GM21825 (cell line): ENCODE measurements at regions not wholly inside any gene's neighbourhood (a gene's known extent, or its start where the extent isn't known, plus 50 kb on each side); places are given as distances from the start of the nearest gene placed in this dataset.
"Not testable (repeated sequence)": the region's sequence is repeated elsewhere in the genome, so short reads cannot be mapped to it uniquely, and the experiment has no call there.

ENCODE experiments used
- ATAC-seq: cut with Tn5 transposase; IDR thresholded peaks from one replicate; pipeline ENCODE4 v1.9.1; 2021; ENCODE audit warnings: mild to moderate bottlenecking, moderate library complexity; ENCODE audit not compliant: unreplicated experiment

- no peak for ATAC-seq
These were observed 354.6 kb downstream of the LRRC70 start for GRCh38 chr5:62933261-62933660.

DNA sequence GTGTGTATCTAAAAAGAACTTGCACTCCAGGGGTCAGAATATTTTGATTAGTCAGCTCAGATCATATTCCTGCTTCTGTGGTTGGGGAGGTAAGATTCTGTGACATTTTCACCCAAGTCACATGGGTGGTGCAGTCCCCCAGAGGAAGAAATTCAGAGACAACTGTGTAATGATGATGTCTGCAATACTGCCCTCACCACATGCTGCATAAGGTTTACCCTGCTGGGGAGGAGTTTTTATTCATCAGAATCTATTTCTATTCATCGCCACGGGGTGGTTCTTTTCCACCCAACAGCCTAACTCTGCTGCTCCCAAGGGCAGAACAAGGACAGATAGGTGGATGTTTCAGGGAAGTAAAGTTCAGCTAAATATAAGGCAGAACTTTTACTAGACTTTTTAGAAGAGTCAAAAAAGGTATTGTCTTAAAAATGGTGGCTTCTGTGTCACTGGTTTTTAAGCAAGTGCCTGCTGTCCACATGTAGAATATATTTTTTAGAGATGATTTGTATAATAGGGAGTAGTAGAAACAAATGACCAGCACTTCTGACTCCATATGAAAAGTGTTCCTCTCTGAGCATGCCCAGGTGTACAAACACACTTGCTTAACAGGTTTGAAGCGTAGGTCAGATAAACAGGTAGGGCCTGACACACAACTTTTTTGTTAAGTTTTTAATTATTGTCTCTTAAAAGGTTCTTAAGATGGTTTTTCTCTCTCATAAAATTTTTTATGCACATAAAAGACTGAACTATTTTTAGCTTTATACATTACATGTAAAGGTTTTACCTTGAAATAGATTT, 352.7 kb downstream of the LRRC70 start:
- no peak for ATAC-seq

DNA sequence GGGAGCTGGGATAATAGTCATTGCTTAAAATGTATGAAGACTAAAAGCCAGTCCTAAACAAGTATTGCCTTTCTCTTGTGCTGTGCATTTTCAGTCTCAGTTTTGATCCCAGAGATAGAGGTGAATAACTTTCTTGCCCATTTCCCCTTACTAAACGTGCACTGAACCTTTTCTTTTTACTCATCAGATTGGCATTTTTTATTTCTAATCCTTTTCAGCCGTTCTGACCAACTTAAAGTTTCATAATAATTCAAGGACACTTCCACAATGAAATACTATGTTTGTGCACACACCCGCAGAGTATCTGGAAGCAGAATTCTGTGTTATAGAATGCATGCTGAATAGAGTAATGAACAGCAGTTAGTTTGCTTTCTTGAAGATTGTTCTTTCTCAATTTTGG, 343.6 kb downstream of the LRRC70 start:
- no peak for ATAC-seq

GRCh38 chr5:62920856-62921255, 342.2 kb downstream of the LRRC70 start:
- no peak for ATAC-seq

DNA sequence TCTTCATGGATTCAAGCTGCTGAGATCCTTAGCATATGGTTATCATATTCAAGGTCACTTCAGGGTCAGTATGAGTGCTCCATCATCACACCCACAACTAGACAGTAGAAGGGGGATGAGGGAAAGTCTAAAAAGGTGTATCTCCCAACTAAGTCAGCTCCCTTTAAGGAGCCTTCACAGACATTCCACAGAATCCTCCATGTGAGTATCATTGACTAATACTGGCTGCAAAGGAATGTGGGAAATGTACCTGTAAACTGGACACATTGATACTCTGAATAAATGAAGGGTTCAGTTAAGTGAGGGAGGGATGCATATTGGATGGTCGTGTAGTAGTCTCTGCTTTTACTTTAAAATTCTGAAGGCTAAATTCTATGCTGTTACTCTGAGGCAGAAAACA, 330.7 kb downstream of the LRRC70 start:
- no peak for ATAC-seq

GRCh38 chr5:62902126-62902525, 323.5 kb downstream of the LRRC70 start:
- no peak for ATAC-seq

DNA sequence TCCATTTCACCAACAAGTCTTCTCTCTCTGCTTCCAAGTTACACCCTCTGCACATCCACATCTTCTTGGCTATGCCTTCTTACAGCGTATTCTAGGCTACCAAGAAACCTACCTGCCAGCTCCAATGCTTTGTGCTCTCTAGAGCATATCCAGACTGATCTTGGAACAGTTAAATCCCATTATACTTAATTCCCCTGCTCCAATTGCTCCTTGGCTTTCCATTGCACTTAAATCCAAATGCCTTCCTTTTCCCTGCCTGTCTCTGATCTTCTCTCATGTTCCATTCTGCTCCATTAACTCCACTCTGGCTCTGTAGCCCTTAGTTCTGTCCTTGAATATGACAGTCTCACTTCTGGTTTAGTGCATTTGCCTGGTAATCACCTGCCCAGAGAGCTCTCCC, 322.4 kb downstream of the LRRC70 start:
- no peak for ATAC-seq

DNA sequence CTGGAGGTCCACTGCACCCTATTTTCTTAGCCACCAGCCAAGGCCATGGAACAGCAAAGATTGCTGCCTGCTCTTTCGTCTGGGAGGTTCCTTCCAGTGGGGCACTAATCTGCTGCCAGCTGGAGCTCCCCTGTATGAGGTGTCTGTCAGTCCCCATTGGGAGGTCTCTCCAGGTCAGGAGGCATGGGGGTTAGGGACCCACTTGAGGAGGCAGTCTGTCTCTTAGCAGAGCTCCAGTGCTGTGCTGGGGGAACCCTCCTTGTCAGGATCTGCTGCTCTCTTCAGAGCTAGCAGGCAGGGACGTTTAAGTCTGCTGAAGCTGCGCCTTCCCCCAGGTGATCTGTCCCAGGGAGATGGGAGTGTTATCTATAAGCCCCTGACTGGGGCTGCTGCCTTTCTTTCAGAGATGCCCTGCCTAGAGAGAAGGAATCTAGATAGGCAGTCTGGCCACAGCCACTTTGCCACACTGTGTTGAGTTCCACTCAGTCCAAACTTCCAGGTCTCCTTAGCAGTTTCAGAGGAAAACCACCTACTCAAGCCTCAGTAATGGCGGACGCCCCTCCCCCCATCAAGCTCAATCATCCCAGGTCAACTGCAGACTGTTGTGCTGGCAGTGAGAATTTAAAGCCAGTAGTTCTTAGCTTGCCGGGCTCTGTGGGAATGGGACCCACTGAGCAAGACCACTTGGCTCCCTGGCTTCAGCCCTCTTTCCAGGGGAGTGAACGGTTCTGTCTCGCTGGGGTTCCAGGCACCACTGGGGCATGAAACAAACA, 317.7 kb downstream of the LRRC70 start:
- no peak for ATAC-seq

GRCh38 chr5:62886603-62887315, 308.1 kb downstream of the LRRC70 start:
- ATAC-seq, result no peak

DNA sequence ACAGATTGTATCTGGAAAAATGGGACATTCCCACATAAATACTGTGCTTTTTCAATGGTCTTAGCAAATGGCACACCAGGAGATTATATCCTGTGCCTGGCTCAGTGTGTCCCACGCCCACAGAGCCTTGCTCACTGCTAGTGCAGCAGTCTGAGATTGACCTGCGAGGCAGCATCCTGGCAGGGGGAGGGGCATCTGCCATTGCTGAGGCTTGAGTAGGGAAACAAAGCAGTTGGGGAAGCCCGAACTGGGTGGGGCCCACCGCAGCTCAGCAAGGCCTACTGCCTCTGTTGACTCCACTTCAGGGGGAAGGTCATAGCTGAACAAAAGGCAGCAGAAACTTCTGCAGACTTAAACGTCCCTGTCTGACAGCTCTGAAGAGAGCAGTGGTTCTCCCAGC, 258.7 kb downstream of the LRRC70 start:
- ATAC-seq, result not testable (repeated sequence)

DNA sequence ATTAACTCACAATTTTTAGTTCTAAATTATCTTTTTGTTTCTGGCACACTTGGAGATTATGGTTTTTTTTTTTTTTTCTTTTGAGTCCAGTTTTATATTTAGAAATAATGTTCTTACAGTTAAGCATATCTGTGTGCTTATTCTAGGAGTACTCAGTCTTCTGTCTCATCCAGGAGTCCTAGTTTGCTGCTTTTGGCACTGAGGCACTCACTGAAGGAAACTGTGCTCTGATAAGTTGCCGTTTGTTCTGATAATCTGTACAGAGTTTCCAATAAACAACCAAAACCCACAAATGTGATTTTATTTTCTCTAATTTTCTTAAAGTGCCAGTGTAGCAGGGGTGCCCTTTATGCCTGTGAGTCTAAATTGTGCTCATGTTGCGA, 251.0 kb downstream of the LRRC70 start:
- no peak for ATAC-seq

- ATAC-seq, result no peak
These were observed 250.4 kb downstream of the LRRC70 start for GRCh38 chr5:62828742-62829603.

GRCh38 chr5:62825623-62826220, 247.1 kb downstream of the LRRC70 start:
- no peak for ATAC-seq

- no peak for ATAC-seq
These were observed 246.3 kb downstream of the LRRC70 start for GRCh38 chr5:62824936-62825335.

DNA sequence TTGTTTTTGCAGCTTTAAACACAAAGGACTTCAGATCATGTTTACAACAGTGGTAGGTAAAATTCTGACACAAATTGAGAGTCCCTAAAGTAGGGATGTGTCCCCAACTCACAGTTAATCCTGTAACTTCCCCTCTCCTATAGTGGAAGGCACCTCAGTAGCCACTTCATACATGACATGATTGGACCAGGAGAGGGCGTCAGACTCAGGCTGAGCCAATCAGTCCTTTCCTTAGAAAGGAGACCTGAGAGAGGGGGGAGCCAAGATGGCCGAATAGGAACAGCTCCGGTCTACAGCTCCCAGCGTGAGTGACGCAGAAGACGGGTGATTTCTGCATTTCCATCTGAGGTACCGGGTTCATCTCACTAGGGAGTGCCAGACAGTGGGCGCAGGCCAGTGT, 238.4 kb downstream of the LRRC70 start:
- not testable (repeated sequence) for ATAC-seq

DNA sequence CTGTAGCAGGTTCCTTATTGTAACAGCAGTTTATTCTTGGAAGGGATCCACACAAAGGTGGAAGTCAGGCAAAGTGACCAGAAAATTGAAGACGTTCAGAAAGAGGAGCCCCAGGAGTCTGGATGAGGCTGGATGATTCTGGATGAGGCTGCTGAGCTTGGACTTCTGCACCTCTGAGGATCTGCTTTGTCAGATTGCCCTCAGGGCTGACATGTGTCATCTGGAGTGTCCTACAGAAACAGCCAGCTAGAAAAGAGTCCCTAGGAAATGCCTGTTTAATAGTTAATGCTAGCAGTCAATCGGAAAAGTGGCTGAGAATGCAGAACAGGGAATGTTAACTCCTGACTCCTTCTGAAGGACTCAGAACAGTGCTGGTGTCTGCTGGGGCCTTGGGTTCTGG, 236.4 kb downstream of the LRRC70 start:
- ATAC-seq, result no peak

DNA sequence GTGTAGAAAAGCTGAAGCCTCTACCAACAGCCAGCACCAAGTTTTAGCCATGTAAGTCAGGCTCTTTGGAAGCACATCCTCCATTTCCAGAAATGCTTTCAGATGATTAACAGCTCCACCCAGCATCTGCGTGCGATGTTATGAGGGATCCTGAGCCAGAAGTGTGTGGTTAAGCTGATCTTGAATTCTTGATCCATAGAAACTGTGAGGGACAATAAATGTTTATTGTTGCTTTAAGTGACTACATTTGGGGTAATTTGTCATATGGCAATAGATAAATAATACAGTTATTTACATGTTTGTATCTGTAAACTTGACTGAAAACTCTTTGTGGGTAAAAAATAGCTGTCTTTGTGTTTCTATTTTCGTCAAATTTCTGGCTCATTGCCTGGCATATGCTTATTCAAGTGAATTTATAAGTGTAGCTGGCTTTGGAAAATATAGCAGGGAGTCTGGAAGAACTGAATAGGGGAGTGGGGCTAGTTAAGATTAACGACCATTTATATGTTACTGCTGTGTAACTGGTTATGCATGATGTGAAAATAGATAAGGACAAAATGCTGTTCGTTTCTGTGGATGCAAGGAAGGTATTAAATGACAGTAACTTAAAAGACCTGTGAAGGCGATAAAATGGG, 234.1 kb downstream of the LRRC70 start:
- ATAC-seq, result no peak

DNA sequence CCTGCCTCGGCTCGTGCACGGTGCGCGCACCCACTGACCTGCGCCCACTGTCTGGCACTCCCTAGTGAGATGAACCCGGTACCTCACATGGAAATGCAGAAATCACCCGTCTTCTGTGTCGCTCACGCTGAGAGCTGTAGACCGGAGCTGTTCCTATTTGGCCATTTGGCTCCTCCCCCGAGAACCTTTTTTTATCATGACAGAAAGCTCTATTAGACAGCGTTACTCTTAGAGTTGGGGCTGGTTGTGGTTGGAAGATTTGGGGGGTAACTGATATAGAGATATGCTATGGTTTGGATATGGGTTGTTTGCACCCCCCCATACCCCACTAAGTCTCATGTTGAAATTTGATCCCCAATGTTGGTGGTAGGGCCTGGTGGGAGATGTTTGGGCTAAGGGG, 226.2 kb downstream of the LRRC70 start:
- not testable (repeated sequence) for ATAC-seq

DNA sequence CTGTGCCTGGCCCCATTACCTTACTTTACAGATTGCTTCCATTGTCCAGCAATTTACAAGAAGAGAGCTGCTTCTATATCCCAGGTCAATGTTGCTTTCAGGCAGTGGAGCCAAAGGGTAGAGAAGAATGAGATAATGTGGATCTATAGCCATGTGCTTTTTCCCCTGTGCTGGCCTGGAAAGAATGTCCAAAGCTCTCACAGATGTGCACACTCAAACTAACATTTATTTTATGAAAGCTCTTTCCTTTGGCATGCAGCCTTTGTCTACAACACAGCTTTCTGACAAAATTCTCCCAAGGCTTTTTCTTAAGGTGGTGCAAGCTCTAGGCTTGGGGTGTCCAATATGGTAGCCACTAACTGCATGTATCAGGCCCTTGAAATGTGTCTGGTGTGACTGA, 217.3 kb downstream of the LRRC70 start:
- no peak for ATAC-seq

- no peak for ATAC-seq
These were observed 215.8 kb downstream of the LRRC70 start for GRCh38 chr5:62794456-62794855.
